BJ (cell line): ENCODE measurements at regions not wholly inside any gene's neighbourhood (a gene's known extent, or its start where the extent isn't known, plus 50 kb on each side); places are given as distances from the start of the nearest gene placed in this dataset.
"Not testable (repeated sequence)": the region's sequence is repeated elsewhere in the genome, so short reads cannot be mapped to it uniquely, and the experiment has no call there.

ENCODE experiments used
- CTCF ChIA-PET: fragments of 350-600 bp; formaldehyde crosslinking; extraction: SDS; loops from one replicate; lab custom pipeline; 2021; ENCODE audit warnings: antibody characterized with exemption, inconsistent platforms; lab: Yijun Ruan, JAX
- POLR2A ChIA-PET: fragments of 300-600 bp; sonication (Branson Sonifier 250); formaldehyde crosslinking; extraction: SDS; loops from one replicate; lab custom pipeline; 2021; ENCODE audit warnings: antibody characterized with exemption; lab: Charles Lee
- DNase-seq: peaks from one replicate; pipeline ENCODE4 v3.0.0-alpha.2; 2011; ENCODE audit warnings: low read depth
- H3K27me3 ChIP-seq: 2 replicates; pipeline ENCODE4 v1.6.0; 2011; ENCODE audit warnings: low read length; ENCODE audit not compliant: control insufficient read depth, insufficient read depth
- H3K36me3 ChIP-seq: 2 replicates; pipeline ENCODE4 v1.5.1; 2011; ENCODE audit warnings: low read length; ENCODE audit not compliant: control insufficient read depth, insufficient read depth
- H3K4me3 ChIP-seq: 2 replicates; pipeline ENCODE4 v1.5.1; 2011; ENCODE audit warnings: low read depth, mild to moderate bottlenecking, control low read depth, low read length
- CTCF ChIP-seq: IDR thresholded peaks from 2 replicates; pipeline ENCODE4 v1.5.1; 2011; ENCODE audit warnings: low read depth, mild to moderate bottlenecking, control low read depth, inconsistent platforms, low read length, moderate library complexity; ENCODE audit not compliant: insufficient read depth

- ChIA-PET POLR2A (no interaction called here), CTCF (no interaction called here)
- DNase-seq: no peak
- H3K27me3 ChIP-seq: no peaks in the 10 kb centered on the region
- H3K4me3 ChIP-seq: no peak overlapping the region
- no peak for TF ChIP-seq CTCF
- H3K36me3 ChIP-seq: no peaks in the 10 kb centered on the region
Observed at GRCh38 chr9:97140566-97140965, 101.6 kb upstream of the CTSV start.

- no peak for DNase-seq
- no peak for TF ChIP-seq CTCF
- no peaks in the 10 kb centered on the region for H3K27me3 ChIP-seq
- CTCF ChIA-PET: no interaction called here
- H3K36me3 ChIP-seq: no peaks in the 10 kb centered on the region
- POLR2A ChIA-PET: no interaction called here
- H3K4me3 ChIP-seq: no peak overlapping the region
Observed at GRCh38 chr9:97136421-97136820, 97.5 kb upstream of the CTSV start.

GRCh38 chr9:97133966-97134365, 95.0 kb upstream of the CTSV start:
- H3K4me3 ChIP-seq, H3K36me3 ChIP-seq, CTCF ChIA-PET, DNase-seq, H3K27me3 ChIP-seq, POLR2A ChIA-PET: not testable (repeated sequence)

- H3K4me3 ChIP-seq: no peak overlapping the region
- no peak for DNase-seq
- no peaks in the 10 kb centered on the region for H3K36me3 ChIP-seq
- H3K27me3 ChIP-seq: no peaks in the 10 kb centered on the region
- CTCF ChIA-PET: no interaction called here
- POLR2A ChIA-PET: no interaction called here
- no peak for TF ChIP-seq CTCF
Observed at GRCh38 chr9:97132865-97133264, 93.9 kb upstream of the CTSV start.

GRCh38 chr9:97130864-97131263, 91.9 kb upstream of the CTSV start:
- POLR2A ChIA-PET, H3K27me3 ChIP-seq, H3K4me3 ChIP-seq, CTCF ChIA-PET, H3K36me3 ChIP-seq, DNase-seq: not testable (repeated sequence)

- H3K27me3 ChIP-seq, CTCF ChIA-PET, H3K4me3 ChIP-seq, POLR2A ChIA-PET, H3K36me3 ChIP-seq, DNase-seq: not testable (repeated sequence)
Observed at GRCh38 chr9:97130387-97130786, 91.4 kb upstream of the CTSV start.

GRCh38 chr9:97128919-97129318, 90.0 kb upstream of the CTSV start:
- ChIA-PET POLR2A (no interaction called here), CTCF (no interaction called here)
- no peak for DNase-seq
- no peaks in the 10 kb centered on the region for H3K36me3 ChIP-seq
- no peaks in the 10 kb centered on the region for H3K27me3 ChIP-seq
- no peak overlapping the region for H3K4me3 ChIP-seq
- no peak for TF ChIP-seq CTCF
